HG03025 (cell line): ENCODE measurements at regions not wholly inside any gene's neighbourhood (a gene's known extent, or its start where the extent isn't known, plus 50 kb on each side); places are given as distances from the start of the nearest gene placed in this dataset.

ENCODE experiments used
- ATAC-seq: cut with Tn5 transposase; IDR thresholded peaks from one replicate; pipeline ENCODE4 v1.9.1; 2021; ENCODE audit warnings: mild to moderate bottlenecking, moderate library complexity; ENCODE audit not compliant: unreplicated experiment, low FRiP score

DNA sequence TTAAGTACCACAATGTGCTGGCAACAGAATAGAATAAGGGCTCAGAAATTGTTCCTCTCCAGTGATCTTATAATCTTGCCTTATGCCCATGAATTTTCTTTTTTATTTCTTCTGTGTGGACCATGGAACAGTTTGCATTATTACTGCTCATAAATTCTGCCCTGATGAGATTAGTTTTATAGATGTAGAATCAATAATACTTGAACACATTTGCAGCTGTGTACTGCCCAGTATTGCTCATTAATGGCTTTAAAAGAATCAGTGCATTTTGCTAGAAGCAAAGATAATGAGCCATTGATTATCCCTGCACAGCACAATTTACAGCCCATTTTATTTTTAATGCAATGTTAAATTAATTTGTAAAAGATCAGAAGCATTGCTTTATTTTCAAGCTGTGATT lies 172.3 kb upstream of the STXBP6 start:
- ATAC-seq = no peak

DNA sequence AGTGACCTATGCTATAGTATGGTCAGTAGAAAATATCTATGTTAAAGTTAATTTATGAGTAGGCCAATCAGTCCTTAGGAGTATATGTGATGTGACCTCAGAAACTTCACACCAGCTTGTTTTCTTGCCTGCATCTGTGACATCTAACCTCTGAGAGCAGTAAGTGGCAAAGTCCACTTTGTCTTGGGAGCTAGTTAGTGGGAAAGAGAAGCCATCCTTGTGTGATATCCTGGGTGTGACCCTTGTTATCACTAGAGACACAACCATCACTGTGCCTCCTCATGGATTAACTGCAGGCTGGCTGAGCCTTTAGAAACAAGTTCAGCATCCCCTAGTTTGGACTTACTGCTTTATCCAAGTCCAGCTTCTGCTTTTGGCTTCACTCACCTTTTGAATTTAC lies 170.6 kb upstream of the STXBP6 start:
- no peak for ATAC-seq

DNA sequence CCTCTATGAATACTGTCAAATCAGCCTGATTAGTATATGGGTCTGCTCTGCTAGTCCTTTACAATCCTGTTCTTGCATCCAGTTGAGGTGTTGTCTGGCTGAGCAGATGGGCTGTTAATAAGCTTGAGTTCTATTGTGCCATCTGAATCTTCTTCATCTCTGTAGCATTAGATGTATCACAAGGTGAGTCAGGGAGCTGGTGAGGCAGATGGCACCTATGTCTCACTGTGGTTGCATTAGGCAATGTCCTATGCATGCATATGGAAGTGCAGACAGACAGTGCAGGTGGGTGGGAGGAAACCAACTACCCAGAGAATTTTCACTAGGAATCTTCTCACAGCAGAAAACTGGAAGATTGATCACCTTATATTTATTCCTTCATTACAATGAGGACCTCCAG lies 165.7 kb upstream of the STXBP6 start:
- ATAC-seq = no peak

DNA sequence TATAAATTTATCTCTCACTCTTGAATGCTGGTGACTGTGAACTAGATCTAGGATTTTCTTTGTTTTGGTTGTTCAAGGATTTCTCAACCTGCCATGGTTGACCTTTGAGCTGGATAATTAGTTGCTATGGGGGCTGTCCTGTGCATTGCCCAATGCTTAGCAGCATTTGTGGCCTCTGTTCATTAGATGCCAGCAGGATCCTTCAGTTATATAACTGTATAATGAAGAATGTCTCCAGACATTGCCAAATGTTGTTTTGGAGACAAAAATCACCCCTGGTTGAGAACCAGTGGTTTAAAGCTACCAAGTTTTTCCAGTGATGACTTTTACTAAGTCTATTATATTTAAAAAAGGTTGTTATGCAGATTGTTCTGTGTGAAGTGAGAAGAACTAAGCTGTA lies 147.9 kb upstream of the STXBP6 start:
- ATAC-seq = no peak

DNA sequence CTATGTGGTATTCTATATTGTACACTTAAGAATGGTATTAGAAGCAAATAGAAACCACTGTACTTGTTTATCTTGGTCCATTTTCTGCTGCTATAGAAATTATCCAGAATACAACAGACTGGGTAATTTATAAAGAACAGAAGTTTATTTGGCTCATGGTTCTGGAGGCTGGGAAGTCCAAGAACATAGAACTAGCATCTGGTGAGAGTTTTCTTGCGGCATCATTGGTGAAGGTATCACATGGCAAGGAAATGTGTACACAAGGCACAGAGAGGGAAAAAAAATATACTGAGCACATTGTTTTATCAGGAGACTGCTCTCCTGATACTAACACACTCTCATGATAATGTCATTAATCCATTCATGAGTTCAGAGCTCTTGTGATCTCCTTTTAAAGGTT lies 130.3 kb upstream of the STXBP6 start:
- no peak for ATAC-seq

DNA sequence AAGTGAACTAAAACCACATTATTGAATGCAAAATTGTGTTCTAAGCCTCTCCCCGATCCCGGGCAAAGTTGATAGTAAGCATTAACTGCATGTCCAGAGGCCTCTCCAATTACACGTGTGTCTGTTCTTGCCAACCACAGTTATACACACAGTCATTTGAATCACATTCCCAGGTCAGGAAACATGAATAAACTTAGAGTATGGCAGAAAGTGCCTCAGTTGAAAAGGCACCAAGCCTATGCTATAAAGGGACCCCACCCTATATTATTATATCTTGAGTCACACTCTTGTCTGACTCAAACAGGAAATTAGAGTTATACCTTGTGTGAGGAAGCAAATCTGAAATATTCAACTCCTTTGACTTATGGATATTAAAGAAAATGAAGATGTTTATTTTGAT lies 128.3 kb upstream of the STXBP6 start:
- ATAC-seq = no peak

DNA sequence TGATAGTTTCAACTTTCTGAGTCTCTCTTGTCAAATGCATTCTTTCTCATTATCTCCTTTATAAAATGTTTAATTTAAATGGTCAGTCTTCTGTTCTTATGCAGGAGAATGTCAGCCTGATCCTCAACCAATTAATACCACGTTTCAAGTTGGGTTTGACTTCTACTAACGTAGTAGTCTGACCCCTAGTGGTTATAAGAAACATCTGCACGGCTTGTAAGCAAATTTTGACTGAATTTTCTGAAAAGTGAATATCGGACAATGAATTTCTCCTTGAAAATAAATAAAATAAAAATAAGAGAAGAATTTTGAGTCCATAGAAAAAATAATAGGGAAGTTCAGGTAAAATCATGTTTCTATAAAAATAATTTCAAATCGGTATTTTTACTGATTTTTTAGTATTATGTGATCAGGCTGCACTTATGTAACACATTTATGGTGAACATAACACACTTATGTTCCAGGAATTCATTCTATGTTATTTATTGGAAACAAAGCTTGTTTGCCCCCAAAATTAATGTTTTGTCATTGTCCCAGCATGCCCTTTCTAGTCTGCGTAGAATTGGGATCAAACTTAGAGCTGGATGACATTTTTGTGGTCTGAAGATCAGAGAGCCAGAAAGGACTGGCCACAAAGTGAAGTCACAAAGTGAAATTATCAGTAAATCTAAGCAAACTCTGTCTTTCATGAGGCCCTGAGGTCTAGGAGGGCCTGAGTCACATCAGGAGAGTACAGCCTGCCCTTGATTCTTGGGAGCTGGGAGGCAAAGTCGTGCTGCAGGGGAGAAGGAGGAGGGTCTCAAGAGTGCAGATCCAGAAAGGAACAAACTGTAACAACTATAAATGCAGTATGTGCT lies 101.2 kb upstream of the STXBP6 start:
- ATAC-seq = no peak

DNA sequence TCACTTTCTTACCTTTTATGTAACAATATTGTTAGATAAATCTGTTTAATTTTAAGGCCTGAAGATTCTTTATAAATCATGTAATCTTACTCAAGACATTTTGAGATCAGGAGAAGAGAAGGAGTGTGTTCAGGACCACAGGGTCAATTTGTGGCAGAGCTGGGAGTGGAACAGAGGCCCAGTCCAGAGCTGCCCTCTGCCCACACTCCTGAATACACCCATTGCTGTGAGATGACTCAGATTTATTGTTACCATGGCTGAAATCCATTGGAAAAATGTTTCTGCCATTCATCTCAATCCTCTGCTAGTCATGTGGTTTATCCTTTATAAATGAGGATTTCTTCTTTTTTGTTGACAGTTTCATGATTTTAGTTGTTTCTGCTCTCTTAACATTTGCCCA lies 100.5 kb upstream of the STXBP6 start:
- ATAC-seq = no peak

DNA sequence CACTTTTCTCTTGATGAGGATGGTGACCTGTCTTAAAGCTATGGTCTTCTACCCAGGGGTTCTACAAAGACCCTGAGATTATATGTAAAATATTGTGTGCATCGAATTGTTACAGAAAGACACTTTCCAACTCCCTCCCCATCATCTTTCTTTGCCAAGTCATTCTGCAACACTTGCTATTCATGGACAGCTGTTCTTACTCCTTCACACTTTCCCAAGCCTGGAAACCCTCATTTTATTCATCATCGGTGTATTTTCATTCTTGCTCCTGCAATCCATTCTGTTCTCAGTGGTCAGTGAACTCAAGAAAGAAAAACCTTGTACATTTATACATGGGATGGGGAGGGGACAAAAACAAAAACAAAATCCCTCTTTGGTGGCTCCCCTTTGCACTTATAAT lies 90.5 kb upstream of the STXBP6 start:
- ATAC-seq = no peak

DNA sequence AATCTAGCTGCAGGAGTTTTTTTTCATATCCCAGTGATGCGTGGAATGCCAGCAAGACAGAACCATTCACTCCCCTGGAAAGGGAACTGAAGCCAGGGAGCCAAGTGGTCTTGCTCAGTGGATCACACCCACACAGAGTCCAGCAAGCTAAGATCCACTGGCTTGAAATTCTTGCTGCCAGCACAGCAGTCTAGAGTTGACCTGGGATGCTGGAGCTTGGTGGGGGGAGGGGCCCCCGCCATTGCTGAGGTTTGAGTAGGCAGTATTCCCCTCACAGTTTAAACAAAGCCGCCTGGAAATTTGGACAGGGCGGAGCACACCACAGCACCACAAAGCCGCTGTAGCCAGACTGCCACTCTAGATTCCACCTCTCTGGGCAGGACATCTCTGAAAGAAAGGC lies 86.9 kb upstream of the STXBP6 start:
- no peak for ATAC-seq

DNA sequence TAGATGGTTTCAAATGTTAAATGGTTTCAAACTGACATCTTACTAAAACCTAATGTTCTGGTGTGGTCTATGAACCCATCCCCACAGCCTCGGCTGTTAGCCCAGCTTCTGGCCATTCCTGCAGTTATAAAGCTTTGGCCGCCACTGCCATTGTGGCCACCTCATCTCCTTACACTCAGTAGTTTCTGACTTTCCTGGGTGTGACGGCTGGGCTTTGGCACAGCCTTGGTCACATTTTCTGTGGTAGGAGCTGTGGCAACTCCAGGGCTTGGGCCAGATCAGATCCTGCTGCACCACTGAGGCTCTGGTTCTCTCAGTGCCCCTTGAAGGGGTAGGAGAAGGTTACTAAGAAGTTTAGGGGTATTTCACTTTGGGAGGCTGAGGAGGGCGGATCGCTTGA lies 84.2 kb upstream of the STXBP6 start:
- ATAC-seq = no peak

DNA sequence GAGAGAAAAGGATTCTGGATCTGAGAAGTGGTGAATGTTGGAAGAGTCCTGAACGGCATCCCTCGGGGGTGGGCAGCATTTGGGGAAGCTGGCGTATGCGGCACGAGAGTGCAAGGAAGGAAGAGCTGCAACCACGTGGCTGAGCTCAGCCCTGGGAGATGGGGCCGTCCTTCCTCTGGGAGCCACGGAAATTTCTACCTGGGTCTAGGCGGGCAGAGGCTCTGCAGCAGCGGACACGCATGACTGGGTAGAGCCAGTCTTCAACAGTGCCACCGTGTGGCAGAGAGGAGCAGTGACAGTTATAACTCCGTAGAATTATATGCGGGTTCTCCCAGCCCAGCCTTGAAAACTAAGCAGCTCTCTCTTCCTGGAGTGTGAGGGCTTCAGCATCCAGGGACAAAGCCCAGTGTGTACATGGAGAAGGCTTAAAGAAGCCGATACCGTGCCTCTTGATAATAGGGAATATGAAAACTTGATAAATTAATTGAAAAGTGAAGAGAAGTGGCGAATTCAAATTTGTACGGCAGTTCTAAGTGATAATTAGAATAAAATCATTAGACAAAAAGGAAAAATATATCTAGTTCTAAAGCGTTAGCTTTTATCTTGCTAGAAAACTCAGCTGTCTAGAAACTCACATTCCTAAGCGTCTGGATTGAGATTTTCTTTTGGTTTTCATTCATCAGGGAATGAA lies 82.9 kb upstream of the STXBP6 start:
- ATAC-seq = peak; percentile 64

DNA sequence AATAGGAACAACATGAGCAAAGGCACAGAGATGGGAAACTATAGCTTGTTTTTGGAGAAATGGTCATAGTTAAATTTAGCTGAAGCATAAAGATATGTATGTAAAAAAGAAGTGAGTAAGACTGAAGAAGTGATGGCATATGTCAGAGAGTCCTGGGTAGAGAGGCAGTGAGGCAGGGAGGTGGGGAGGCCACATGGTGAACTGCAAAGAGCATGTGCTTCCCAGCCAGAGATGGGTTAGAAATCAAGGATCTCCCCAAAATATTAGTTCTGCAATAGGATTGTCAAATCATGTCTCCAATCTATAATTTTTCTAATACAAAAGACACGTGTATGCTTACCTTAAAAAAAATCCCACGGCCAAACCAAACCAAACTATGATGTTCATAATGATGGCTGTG lies 82.1 kb upstream of the STXBP6 start:
- no peak for ATAC-seq

DNA sequence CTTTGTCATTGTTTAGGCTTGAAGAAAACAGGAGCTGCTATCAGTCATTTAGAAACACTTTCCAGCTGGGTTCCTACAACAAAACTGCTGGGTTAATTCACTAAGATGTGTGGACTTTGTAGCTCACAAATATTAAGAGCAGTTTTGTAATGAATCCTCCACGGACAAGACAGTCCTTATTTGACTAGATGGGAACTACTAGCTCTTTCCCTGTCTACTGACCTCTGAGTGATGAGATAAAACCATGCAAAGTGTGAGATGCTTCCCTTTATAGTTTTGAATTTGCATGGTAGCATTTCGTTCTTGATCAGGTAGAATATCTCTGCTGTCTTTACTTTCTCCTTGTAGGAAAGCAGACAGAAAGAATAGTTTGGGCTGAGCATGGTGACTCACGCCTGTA lies 72.9 kb upstream of the STXBP6 start:
- ATAC-seq = no peak

DNA sequence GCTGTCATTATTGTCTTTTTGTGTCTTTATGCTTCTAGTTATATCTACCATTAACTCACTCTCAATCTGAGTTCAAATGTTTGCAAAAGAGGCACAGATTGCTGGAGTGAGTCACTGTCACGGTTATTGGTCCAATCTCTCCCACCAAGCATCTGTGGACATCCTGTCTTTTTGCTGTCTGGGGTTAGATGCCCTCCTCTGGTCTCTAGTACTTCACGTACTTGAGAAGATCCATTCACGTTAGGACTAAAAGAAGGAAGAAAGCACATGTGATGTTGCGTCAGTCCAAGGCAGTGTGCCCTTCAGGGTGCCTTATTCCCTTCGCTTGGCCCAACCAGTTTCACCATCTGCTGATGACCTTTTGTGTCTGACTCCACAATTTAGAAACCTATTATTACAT lies 72.3 kb upstream of the STXBP6 start:
- no peak for ATAC-seq

DNA sequence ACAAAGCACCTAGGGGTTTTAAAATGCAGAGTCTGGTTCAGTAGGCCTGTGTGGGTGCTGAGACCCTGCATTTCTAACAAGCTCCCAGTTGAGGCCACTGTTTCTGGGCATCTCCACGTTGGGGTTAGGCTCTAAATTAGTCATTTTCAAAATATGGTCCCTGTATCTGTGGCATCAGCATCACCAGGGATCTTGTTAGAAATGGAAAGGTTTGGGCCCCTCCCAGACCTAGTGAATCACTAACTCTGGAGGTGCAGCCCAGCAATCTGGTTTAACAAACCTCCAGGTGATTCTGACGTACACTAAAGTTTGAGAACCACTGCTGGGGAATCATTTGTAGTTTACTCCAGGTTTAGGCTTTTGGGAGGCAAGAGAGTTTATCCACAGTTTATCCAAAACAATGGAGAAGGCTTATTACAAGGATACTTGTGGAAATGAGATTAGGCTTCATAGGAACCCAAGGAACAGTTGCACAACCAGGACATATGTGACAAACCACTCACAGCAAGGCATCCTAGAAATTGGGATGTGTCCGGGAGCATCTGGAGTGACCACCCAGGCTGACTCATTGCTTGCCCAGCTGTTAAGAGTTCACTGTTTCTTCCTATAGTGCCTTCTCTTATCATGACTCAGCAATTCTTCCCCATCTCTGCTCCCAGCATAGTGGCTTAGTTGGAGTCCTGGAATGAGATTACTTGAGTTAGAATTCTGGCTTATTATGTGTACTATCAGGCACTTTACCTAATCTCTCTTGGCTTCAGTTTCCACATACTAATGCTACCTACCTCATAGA lies 71.6 kb upstream of the STXBP6 start:
- ATAC-seq = no peak

DNA sequence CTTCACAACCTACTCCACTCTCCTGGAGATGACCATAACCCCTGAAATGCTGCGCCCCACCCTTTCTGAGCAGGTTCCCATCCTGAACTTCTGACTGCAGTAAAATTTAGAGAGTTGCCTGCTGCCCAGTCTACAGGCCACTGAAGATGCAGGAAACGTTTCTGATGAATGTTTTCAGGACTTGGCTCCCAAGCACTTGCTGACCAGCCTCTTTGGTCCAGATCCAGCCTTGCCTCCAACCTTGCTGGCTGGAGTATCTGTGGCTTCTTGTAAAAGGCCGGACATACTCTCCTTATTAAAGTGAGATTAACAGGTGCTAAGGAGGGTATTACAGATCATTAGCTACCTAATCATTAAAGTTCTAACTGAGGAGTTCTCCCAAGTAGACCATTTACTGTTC lies 70.3 kb upstream of the STXBP6 start:
- ATAC-seq = no peak

DNA sequence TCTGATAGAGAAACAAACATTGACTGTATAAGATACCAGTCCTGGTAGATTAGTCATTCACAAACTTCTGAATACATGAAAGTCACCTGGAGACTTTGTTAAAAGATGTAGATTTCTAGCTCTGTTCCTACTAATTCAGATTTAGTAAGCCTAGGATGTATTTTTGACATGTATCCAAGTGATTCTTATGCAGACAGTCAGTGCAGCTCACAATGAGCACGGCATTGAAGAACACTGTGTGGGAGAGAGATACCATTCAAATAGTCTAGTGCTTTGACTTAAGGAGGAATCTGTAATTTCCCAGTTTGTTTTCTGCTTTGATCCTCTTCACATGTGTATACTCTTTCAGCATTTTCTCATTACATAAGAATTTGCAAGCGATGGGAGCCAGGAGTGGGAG lies 68.7 kb upstream of the STXBP6 start:
- no peak for ATAC-seq

DNA sequence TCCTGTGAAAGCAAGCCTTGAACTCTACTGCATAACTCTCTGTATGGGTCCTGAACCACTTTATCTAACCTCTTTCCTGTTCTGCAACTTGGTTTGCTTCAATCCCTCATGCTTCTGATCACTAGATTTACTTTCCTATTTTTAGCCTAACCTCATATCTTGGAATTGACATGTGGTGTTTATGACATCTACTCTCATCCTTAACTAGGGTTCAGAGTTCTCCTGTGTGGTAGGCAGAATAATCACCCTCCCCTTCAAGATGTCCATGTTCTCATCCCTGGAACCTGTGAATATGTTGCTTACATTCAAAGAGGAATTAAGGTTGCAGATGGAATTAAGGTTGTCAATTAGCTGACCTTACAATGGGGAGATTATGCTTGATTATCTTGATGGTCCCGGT lies 67.4 kb upstream of the STXBP6 start:
- ATAC-seq = no peak

DNA sequence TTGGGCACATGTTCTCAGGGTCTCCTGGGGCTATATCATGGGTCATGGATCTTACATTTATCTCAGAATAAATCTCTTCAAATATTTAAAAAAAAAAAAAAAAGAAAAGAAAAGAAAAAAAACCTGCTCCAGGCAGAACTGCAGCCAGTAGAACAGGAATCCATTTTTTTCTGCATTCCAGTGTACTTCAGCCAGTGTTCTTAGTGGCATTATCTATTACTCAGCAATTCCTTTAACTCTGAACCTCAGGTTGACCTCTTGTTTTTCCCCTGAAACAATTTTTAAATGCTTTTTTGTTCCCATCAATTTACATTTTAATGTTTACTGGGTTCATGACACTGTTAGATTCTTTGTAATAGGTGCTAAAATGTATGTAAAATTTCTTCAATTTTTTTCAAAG lies 66.7 kb upstream of the STXBP6 start:
- ATAC-seq = no peak

DNA sequence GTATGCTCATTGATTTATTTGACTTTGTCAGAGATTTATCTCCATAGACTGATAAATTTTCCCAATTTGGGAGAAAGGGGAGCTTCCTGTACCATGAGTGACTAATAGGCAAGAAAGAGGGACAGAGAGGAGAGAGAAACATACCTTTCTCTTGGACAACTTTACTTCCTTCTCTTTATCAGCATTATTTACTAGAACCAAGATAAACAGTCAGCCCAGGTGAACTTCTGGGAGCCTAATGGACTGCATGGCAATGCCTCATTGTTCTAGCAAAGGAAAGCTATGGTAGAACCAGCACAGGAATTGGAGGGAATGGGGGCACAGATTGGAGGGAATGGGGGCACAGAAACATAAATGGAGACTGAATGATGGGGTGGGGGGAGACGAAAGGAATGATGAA lies 63.4 kb upstream of the STXBP6 start:
- ATAC-seq = no peak
